ENCODE measurements at regions not wholly inside any gene's neighbourhood (a gene's known extent, or its start where the extent isn't known, plus 50 kb on each side); places are given as distances from the start of the nearest gene placed in this dataset.

GRCh38 chr1:219041141-219041540 lies 132.5 kb upstream of the LYPLAL1 start:
- ChIA-PET SMC1A (ENCODE audit: uncharacterized antibody, unreplicated experiment) (interaction anchor here (1.2 kb wide), 1 partner anchor 35 kb away, joined by 3 read pairs; no protein-coding TSS in a partner anchor), CTCF (interaction anchor here (0.6 kb wide), 1 partner anchor 147 kb away, joined by 3 read pairs; no protein-coding TSS in a partner anchor), POLR2A (no interaction called here), RAD21 (ENCODE audit: unreplicated experiment) (no interaction called here)
- Histone ChIP-seq H3K4me3 (no peak overlapping the region), H3K9me3 (replicated peaks; ENCODE audit: control insufficient read depth, insufficient read depth, low read length) (no peaks in the 10 kb centered on the region), H3K4me1 (ENCODE audit: control insufficient read depth, insufficient read depth, low read length) (no peaks in the 10 kb centered on the region), H2AFZ (ENCODE audit: control insufficient read depth, low read depth, low read length) (no peak overlapping the region), H3K9ac (ENCODE audit: control insufficient read depth, insufficient read depth, low read length) (no peak overlapping the region), H3K36me3 (ENCODE audit: control insufficient read depth in 2 of 2, insufficient read depth in 2 of 2, low read length in 1 of 2) (no peaks in the 10 kb centered on the region), H3K27ac (ENCODE audit: control insufficient read depth, insufficient read depth) (no peak overlapping the region), H3K4me2 (ENCODE audit: control insufficient read depth, insufficient read depth) (no peak overlapping the region), H4K20me1 (ENCODE audit: control insufficient read depth, insufficient read depth) (no peaks in the 10 kb centered on the region), H3K79me2 (ENCODE audit: control insufficient read depth, insufficient read depth, low read length) (no peaks in the 10 kb centered on the region), H3K27me3 (replicated peaks in 1 of 2; ENCODE audit: control insufficient read depth in 2 of 2, insufficient read depth in 2 of 2, low read length in 1 of 2) (no peaks in the 10 kb centered on the region)
- in situ Hi-C loops (cut with MboI), result no loop called here
- BruUV-seq (replicated peaks), result no TSS peak
- intact Hi-C loops (cut with micrococcal nuclease; ENCODE audit: unreplicated experiment), result no loop called here
- DNase-seq (ENCODE audit: low read depth, low spot score), result no peak
- TF ChIP-seq SUZ12 (IDR thresholded peaks at IDR 0.05; ENCODE audit: unreplicated experiment), result no peak
- TF ChIP-seq EZH2 (IDR thresholded peaks at IDR 0.05; ENCODE audit: borderline replicate concordance, control insufficient read depth, low read depth, low read length), result no peak
- TF ChIP-seq FOS (IDR thresholded peaks at IDR 0.05; ENCODE audit: borderline replicate concordance, extremely low read depth, insufficient read length), result no peak
- no peak for TF ChIP-seq PKNOX1 (IDR thresholded peaks at IDR 0.05)
- TF ChIP-seq SRF (IDR thresholded peaks at IDR 0.05; ENCODE audit: low read depth in 2 of 2, low read length in 2 of 2), result no peak
- TF ChIP-seq PRDM15 (CRISPR knock-in tag; IDR thresholded peaks at IDR 0.05), result no peak
- no peak for FAIRE-seq
- no peak for ATAC-seq

Data from GM12878 (cell line).